ENCODE measurements at regions not wholly inside any gene's neighbourhood (a gene's known extent, or its start where the extent isn't known, plus 50 kb on each side); places are given as distances from the start of the nearest gene placed in this dataset.
"Not testable (repeated sequence)": the region's sequence is repeated elsewhere in the genome, so short reads cannot be mapped to it uniquely, and the experiment has no call there.

DNA sequence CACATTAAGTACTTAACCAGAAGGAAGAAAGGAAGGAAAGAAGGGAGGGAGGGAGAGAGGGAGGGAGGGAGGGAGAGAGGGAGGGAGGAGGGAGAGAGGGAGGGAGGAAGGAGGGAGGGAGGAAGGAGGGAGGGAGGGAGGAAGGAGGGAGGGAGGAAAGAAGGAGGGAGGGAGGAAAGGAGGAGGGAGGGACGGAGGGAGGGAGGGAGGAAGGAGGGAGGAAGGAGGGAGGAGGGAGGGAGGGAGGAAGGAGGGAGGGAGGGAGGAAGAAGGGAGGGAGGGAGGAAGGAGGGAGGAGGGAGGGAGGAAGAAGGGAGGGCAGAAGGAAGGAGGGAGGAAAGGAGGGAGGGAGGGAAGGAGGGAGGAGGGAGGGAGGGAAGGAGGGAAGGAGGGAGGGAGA lies 363.3 kb downstream of the MBD2 start:
- DNase-seq (ENCODE audit: low read depth), result no peak
- no peak overlapping the region for H3K4me3 ChIP-seq (replicated peaks; ENCODE audit: low read depth, low read length)
- no peak for TF ChIP-seq CTCF (IDR thresholded peaks at IDR 0.05; ENCODE audit: low read length, missing control alignments)

GRCh38 chr18:53859764-53860163 lies 364.7 kb downstream of the MBD2 start:
- H3K4me3 ChIP-seq (replicated peaks; ENCODE audit: low read depth, low read length), result no peak overlapping the region
- no peak for DNase-seq (ENCODE audit: low read depth)
- TF ChIP-seq CTCF (IDR thresholded peaks at IDR 0.05; ENCODE audit: low read length, missing control alignments), result no peak

DNA sequence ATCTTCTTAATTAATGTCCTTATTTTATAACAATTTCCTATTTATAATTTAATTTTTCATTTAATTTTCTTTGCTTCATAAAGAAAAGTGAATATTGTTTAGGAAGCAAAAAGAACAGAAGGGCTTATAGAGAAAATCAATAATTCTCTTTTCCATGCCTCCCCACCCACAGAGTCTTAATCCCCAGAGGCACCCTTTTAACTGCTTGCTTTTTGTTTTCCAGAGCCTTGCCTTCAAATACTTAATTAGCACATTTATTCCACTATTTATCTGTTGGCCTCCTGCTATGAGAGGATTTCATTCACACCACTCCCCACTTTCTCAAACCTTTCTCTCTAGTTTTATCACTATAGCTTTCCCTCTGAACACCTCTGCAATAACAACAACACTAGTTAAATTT lies 373.6 kb downstream of the MBD2 start:
- TF ChIP-seq CTCF (IDR thresholded peaks at IDR 0.05; ENCODE audit: low read length, missing control alignments), result no peak
- H3K4me3 ChIP-seq (replicated peaks; ENCODE audit: low read depth, low read length), result no peak overlapping the region
- DNase-seq (ENCODE audit: low read depth), result no peak

GRCh38 chr18:53843763-53844162 lies 380.7 kb downstream of the MBD2 start:
- TF ChIP-seq CTCF (IDR thresholded peaks at IDR 0.05; ENCODE audit: low read length, missing control alignments), result no peak
- no peak for DNase-seq (ENCODE audit: low read depth)
- H3K4me3 ChIP-seq (replicated peaks; ENCODE audit: low read depth, low read length), result no peak overlapping the region

DNA sequence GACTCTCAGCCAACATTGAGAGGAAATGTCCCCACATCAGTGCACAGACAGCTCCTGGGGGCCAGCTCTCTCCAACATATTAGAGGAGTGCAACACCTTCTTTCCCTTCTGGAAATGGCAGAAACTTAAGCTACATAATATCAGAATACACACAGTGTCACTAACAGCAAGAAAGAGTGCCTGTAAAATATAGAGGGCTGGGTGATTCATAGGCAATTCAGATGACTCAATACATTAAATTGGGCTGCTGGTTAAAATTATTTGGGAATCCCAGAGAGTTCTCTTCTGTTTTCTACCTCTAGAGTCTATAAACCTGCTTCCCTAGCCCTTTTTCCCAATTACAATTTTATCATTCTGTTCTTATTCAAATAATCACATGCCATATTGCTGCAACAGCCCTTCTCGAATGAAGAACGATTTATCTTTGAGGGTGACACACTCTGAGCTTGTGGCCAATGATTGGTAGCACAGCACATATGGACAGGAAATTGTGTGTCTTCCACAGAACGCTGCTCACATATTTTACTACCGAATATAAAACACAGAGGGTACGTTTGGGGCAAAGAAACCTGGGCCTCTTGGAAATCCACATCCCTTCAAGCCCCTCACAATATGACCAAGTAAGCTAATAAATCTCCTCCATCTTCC lies 381.2 kb downstream of the MBD2 start:
- TF ChIP-seq CTCF (IDR thresholded peaks at IDR 0.05; ENCODE audit: low read length, missing control alignments), result no peak
- no peak for DNase-seq (ENCODE audit: low read depth)
- no peak overlapping the region for H3K4me3 ChIP-seq (replicated peaks; ENCODE audit: low read depth, low read length)

DNA sequence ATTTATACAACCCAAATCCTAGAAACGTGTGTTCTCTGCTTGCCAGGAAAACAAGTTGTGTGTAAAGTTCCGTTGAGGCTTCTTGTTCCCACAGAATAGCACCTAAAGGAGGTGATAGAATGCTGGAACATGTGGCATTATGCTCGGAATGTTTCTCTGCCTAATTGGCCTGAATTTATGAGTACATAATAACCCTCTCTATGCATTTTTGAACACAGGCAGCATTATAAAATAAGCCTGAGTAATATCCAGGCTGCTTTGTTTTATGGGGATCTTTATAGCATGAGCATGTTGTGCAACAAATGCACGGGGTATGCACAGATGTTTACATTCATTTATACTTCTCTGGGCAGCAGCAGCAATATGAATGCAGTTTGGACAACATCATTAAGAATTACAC lies 385.7 kb downstream of the MBD2 start:
- TF ChIP-seq CTCF (IDR thresholded peaks at IDR 0.05; ENCODE audit: low read length, missing control alignments), result no peak
- DNase-seq (ENCODE audit: low read depth), result no peak
- no peak overlapping the region for H3K4me3 ChIP-seq (replicated peaks; ENCODE audit: low read depth, low read length)

- not testable (repeated sequence) for DNase-seq (ENCODE audit: low read depth)
These were observed 403.3 kb downstream of the MBD2 start for GRCh38 chr18:53821141-53821540.

More at GRCh38 chr18:53821141-53821540, 403.3 kb downstream of the MBD2 start:
- not testable (repeated sequence) for H3K4me3 ChIP-seq (replicated peaks; ENCODE audit: low read depth, low read length)

Data from fibroblast of pulmonary artery (primary cell).